ENCODE measurements at regions not wholly inside any gene's neighbourhood (a gene's known extent, or its start where the extent isn't known, plus 50 kb on each side); places are given as distances from the start of the nearest gene placed in this dataset.
"Not testable (repeated sequence)": the region's sequence is repeated elsewhere in the genome, so short reads cannot be mapped to it uniquely, and the experiment has no call there.

DNA sequence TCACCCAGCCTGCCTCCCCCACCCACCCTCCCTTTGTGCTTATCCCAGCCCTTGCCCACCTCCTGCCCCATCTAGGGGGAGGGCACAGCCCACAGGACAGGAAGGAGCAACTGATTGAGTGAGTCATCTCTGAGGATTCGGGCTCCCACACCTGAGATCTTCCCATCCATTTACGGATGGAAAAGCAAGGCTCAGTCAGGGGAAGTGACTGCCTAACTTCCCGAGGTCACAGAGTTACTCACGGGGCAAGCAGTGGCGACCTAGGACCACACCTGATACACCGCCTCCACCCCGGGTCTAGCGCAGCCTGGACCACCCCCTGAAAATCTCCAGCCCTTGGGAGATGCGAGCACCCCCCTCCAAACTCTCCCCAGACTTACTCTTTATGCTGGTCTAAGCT lies 131.7 kb downstream of the TNFRSF13B start:
- H3K36me3 Mint-ChIP-seq, CTCF ChIA-PET, H3K27me3 Mint-ChIP-seq, H3K4me3 Mint-ChIP-seq, H3K9me3 Mint-ChIP-seq, H3K27ac Mint-ChIP-seq, H3K4me1 Mint-ChIP-seq, DNase-seq: not testable (repeated sequence)

GRCh38 chr17:16839242-16840175 lies 132.4 kb downstream of the TNFRSF13B start:
- not testable (repeated sequence) for H3K27me3 Mint-ChIP-seq

GRCh38 chr17:16838795-16839194 lies 133.1 kb downstream of the TNFRSF13B start:
- H3K4me3 Mint-ChIP-seq, H3K4me1 Mint-ChIP-seq, H3K27ac Mint-ChIP-seq, CTCF ChIA-PET, H3K36me3 Mint-ChIP-seq, H3K9me3 Mint-ChIP-seq, DNase-seq, H3K27me3 Mint-ChIP-seq: not testable (repeated sequence)

More at GRCh38 chr17:16839242-16840175, 132.4 kb downstream of the TNFRSF13B start:
- H3K27ac Mint-ChIP-seq, H3K36me3 Mint-ChIP-seq, H3K9me3 Mint-ChIP-seq, H3K4me1 Mint-ChIP-seq, H3K4me3 Mint-ChIP-seq, CTCF ChIA-PET, DNase-seq: not testable (repeated sequence)

DNA sequence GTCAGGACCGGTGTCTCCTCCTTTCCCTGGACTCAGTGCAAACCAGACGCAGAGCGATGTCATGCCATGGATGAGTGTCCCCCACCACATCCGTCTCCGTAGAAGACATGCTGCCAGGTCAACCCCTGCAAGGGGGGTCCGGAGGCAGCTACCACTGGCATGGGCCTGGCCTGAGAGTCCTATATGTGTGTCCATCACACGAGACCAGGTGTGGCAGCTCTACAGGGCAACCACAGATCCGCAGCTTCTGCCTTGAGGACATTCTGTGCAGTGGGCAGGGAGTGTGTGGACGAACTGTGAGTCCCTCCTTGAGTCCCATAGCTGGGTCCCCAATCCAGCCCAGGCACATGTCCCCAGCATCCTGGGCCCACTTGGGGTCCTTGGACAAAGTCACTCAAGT lies 133.6 kb downstream of the TNFRSF13B start:
- H3K36me3 Mint-ChIP-seq, DNase-seq, H3K4me1 Mint-ChIP-seq, H3K4me3 Mint-ChIP-seq, H3K27me3 Mint-ChIP-seq, CTCF ChIA-PET, H3K9me3 Mint-ChIP-seq, H3K27ac Mint-ChIP-seq: not testable (repeated sequence)

DNA sequence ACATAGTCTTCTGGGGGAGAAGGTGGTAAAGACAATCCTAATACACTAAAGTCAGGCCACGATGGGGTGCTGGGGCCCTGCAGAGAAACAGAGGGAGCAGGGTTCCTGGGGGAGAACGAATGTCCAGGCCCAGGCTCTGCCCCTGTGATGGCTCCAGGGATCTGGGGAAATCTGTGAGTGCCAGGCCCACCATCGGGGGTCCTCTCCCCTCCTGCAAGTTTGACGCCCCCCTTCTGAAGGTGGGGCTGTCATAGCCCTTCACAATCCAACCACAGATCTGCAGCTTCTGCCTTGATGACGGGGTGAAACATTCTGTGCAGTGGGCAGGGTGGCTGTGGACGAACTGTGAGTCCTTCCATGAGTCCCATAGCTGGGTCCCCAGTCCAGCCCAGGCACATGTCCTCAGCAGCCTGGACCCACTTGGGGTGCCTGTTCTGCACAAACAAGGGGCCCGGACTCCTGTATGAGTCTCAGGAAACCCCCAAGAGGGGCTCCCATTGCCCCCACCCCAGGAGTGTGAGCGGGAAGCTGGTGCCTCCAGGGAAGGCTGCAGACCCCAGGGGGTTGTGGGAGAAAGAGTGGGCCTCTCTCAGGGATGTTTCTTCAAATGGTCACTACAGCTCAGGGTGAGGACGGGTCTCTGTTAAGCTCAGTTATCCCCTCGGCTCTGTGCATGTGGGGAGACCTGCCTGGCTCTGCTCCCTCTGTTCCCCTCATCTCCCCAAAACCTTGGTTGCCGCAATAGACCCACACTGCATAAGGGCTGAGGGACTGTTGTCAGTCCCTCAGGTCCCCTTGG lies 134.3 kb downstream of the TNFRSF13B start:
- H3K27me3 Mint-ChIP-seq, H3K4me3 Mint-ChIP-seq, H3K4me1 Mint-ChIP-seq, H3K9me3 Mint-ChIP-seq, H3K27ac Mint-ChIP-seq, H3K36me3 Mint-ChIP-seq, DNase-seq, CTCF ChIA-PET: not testable (repeated sequence)

- H3K4me3 Mint-ChIP-seq, H3K4me1 Mint-ChIP-seq, H3K9me3 Mint-ChIP-seq, H3K27me3 Mint-ChIP-seq, CTCF ChIA-PET, H3K27ac Mint-ChIP-seq, H3K36me3 Mint-ChIP-seq, DNase-seq: not testable (repeated sequence)
Observed at GRCh38 chr17:16836315-16836915, 135.5 kb downstream of the TNFRSF13B start.

GRCh38 chr17:16833517-16833916 lies 138.4 kb downstream of the TNFRSF13B start:
- CTCF ChIA-PET, H3K9me3 Mint-ChIP-seq, H3K27ac Mint-ChIP-seq: not testable (repeated sequence)

DNA sequence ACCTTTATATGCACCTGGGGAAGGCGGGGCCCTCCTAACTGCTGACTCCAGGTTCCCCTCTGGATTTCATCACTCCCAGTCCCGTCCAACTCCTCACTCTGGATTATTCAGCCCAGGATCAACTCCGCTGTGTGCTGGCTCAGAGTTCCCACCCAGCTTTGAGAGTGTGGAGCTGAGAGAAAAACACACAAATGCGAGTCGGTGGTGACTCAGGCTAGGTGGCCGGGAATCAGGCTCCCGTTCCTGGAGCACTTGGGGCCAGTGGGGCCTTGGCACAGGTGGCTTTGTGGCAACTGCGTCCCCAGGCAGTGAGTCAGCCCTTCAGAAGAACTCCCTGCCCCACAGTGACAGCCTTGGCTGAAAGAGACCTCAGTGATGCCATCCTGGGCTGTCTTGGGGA lies 139.1 kb downstream of the TNFRSF13B start:
- H3K9me3 Mint-ChIP-seq, H3K4me3 Mint-ChIP-seq, H3K27me3 Mint-ChIP-seq, H3K27ac Mint-ChIP-seq, DNase-seq, H3K4me1 Mint-ChIP-seq, CTCF ChIA-PET, H3K36me3 Mint-ChIP-seq: not testable (repeated sequence)

More at GRCh38 chr17:16833517-16833916, 138.4 kb downstream of the TNFRSF13B start:
- not testable (repeated sequence) for DNase-seq, H3K4me3 Mint-ChIP-seq, H3K27me3 Mint-ChIP-seq, H3K4me1 Mint-ChIP-seq, H3K36me3 Mint-ChIP-seq

- H3K36me3 Mint-ChIP-seq, H3K27ac Mint-ChIP-seq, DNase-seq, H3K4me3 Mint-ChIP-seq, H3K9me3 Mint-ChIP-seq, H3K27me3 Mint-ChIP-seq, CTCF ChIA-PET, H3K4me1 Mint-ChIP-seq: not testable (repeated sequence)
Observed at GRCh38 chr17:16832206-16832605, 139.7 kb downstream of the TNFRSF13B start.

DNA sequence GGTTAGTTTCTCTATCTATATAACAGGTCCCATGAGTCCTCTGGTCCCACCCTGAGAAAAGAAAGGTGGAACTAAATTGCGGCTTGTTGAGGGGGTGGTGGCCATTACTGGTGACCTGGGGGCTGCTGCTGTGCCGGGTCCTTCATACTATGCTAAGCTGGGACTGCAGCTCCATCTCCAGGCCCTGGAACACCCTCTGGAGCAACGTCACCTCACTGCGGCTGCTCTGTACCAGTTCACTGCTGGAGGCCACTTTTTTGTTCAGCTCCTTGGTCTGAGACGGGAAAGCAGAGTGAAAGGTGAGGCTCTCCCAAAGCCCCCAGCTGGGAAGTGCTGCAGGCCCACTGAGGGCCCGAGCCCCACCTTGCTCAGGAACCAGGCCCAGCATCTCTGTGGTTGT lies 140.7 kb downstream of the CCDC144A start:
- H3K4me3 Mint-ChIP-seq, H3K36me3 Mint-ChIP-seq, CTCF ChIA-PET, H3K4me1 Mint-ChIP-seq, H3K27me3 Mint-ChIP-seq, DNase-seq, H3K27ac Mint-ChIP-seq, H3K9me3 Mint-ChIP-seq: not testable (repeated sequence)

DNA sequence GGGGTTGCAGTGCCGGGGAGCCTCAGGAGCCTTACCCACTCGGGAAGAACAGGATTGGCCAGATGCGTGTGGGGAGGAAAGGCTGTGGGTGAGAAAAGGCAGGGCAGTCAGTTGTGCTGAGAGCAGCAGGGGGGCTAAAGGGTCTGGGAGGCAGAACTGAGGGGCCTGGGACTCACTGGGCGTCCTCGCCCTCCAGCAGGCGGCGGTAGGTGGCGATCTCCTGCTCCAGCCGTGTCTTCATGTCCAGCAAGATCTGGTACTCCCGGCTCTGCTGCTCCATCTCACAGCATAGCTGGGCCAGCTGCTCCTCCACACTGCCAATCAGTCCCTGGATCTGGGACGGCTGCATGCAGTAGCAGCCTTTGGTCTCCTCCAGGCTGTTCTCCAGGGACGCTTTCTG lies 140.2 kb downstream of the CCDC144A start:
- H3K27ac Mint-ChIP-seq, H3K27me3 Mint-ChIP-seq, DNase-seq, H3K36me3 Mint-ChIP-seq, CTCF ChIA-PET, H3K4me3 Mint-ChIP-seq, H3K9me3 Mint-ChIP-seq, H3K4me1 Mint-ChIP-seq: not testable (repeated sequence)
